GM12878 (cell line): ENCODE measurements at regions not wholly inside any gene's neighbourhood (a gene's known extent, or its start where the extent isn't known, plus 50 kb on each side); places are given as distances from the start of the nearest gene placed in this dataset.

Source experiments
- CEBPB ChIP-seq, 2 experiments: fragments of 150-350 bp in 1 of 2; IDR thresholded peaks; 2 replicates each; pipeline ENCODE4 v1.6.1; 2012 to 2014; ENCODE audit warnings: low read depth in 2 of 2, low read length in 2 of 2, borderline replicate concordance in 1 of 2, inconsistent platforms in 1 of 2
- CHD1 ChIP-seq: IDR thresholded peaks from 2 replicates; pipeline ENCODE4 v1.6.1; 2012; ENCODE audit warnings: low read depth, low read length, improper control_type of control experiment
- EZH2 ChIP-seq: IDR thresholded peaks from 2 replicates; pipeline ENCODE4 v1.6.1; 2012; ENCODE audit warnings: low read depth, mild to moderate bottlenecking, control low read depth, inconsistent platforms, low read length, borderline replicate concordance; ENCODE audit not compliant: control insufficient read depth
- IKZF2 ChIP-seq, 2 experiments: fragments of 450-650 bp; IDR thresholded peaks; 2 replicates each; pipeline ENCODE4 v1.6.1; 2017; ENCODE audit warnings: mild to moderate bottlenecking in 2 of 2, moderate library complexity in 2 of 2
- NFYB ChIP-seq: IDR thresholded peaks from 2 replicates; pipeline ENCODE4 v1.6.1; 2011; ENCODE audit warnings: low read depth, mild to moderate bottlenecking, low read length, improper control_type of control experiment, moderate library complexity; ENCODE audit not compliant: insufficient read depth
- POLR2AphosphoS5 ChIP-seq: IDR thresholded peaks from 2 replicates; pipeline ENCODE4 v1.6.1; 2011; ENCODE audit warnings: mild to moderate bottlenecking, low read length, inconsistent platforms
- RAD21 ChIP-seq: IDR thresholded peaks from 2 replicates; pipeline ENCODE4 v1.6.1; 2011; ENCODE audit warnings: mild to moderate bottlenecking, low read depth, low read length, moderate library complexity; ENCODE audit not compliant: insufficient read depth
- TARDBP ChIP-seq: IDR thresholded peaks from 2 replicates; pipeline ENCODE4 v1.6.1; 2016; ENCODE audit warnings: borderline replicate concordance
- TCF3 ChIP-seq: IDR thresholded peaks from 2 replicates; pipeline ENCODE4 v1.6.1; 2012; ENCODE audit warnings: low read depth, mild to moderate bottlenecking, low read length, borderline replicate concordance; ENCODE audit not compliant: insufficient read depth
- ZNF217 ChIP-seq: fragments of 450-650 bp; IDR thresholded peaks from 2 replicates; pipeline ENCODE4 v1.6.1; 2017; ENCODE audit warnings: antibody characterized with exemption, mild to moderate bottlenecking
- TF ChIP-seq, protein P1 (sequence below), 3 experiments: IDR thresholded peaks in 2 of 3; conservative IDR thresholded peaks in 1 of 3; 2 replicates each; pipeline ENCODE4 v1.5.1; 2011; ENCODE audit warnings: low read depth in 3 of 3, low read length in 3 of 3, mild to moderate bottlenecking in 3 of 3, control low read depth in 2 of 3, moderate library complexity in 2 of 3, inconsistent platforms in 1 of 3, mixed read lengths in 1 of 3; ENCODE audit not compliant: control insufficient read depth in 2 of 3, insufficient read depth in 1 of 3; ENCODE audit errors: extremely low read depth in 1 of 3
- TF ChIP-seq, protein P2 (sequence below): IDR thresholded peaks from 2 replicates; pipeline ENCODE4 v1.6.1; 2012; ENCODE audit warnings: low read depth, low read length, improper control_type of control experiment

DNA sequence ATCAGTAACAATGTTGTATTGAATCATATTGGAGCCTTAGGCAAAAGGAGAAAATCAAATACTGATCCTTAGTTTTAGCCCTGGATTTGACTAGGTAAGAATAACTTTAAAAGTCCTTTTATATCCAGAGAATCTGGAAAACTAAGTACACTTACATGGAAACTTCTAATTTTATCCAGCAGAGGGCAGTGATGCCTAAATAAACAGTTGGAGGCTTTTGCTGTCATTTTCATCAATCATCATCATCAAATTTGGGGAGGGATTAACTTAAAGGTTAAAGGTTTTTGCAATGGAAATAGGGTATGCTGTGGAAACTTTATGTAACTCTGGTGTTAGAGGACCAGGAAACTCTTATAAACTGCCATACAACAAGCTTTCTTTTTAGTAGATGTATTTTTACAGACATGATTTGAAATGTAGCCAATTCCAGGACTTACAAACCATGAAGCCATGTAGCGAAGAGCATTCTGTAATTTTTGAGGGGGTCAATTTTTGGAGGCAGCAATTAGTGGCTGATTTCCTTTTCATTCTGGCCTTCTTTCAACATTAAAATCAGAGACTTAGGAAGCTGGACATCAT, 112.7 kb downstream of the OSTF1 start:
- TF ChIP-seq RAD21 (peak; percentile 72), CEBPB (IDR thresholded peaks at IDR 0.05; ENCODE audit: borderline replicate concordance in 1 of 2, low read depth in 2 of 2, low read length in 2 of 2) (no peak), ZNF217 (no peak), CHD1 (no peak), IKZF2 (IDR thresholded peaks at IDR 0.05) (no peak), TARDBP (no peak), TCF3 (no peak), EZH2 (no peak), POLR2AphosphoS5 (no peak), NFYB (no peak)
- TF ChIP-seq, protein P1, sequence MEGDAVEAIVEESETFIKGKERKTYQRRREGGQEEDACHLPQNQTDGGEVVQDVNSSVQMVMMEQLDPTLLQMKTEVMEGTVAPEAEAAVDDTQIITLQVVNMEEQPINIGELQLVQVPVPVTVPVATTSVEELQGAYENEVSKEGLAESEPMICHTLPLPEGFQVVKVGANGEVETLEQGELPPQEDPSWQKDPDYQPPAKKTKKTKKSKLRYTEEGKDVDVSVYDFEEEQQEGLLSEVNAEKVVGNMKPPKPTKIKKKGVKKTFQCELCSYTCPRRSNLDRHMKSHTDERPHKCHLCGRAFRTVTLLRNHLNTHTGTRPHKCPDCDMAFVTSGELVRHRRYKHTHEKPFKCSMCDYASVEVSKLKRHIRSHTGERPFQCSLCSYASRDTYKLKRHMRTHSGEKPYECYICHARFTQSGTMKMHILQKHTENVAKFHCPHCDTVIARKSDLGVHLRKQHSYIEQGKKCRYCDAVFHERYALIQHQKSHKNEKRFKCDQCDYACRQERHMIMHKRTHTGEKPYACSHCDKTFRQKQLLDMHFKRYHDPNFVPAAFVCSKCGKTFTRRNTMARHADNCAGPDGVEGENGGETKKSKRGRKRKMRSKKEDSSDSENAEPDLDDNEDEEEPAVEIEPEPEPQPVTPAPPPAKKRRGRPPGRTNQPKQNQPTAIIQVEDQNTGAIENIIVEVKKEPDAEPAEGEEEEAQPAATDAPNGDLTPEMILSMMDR (IDR thresholded peaks at IDR 0.05 in 2 of 3, conservative IDR thresholded peaks at IDR 0.05 in 1 of 3; ENCODE audit: control insufficient read depth in 2 of 3, extremely low read depth in 1 of 3, insufficient read depth in 1 of 3, low read depth in 3 of 3, low read length in 3 of 3), result peak; percentile 30 to 57 (median 49); a peak in 4 of 6 replicates
- TF ChIP-seq, protein P2, sequence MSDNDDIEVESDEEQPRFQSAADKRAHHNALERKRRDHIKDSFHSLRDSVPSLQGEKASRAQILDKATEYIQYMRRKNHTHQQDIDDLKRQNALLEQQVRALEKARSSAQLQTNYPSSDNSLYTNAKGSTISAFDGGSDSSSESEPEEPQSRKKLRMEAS, result no peak
